ENCODE measurements at regions not wholly inside any gene's neighbourhood (a gene's known extent, or its start where the extent isn't known, plus 50 kb on each side); places are given as distances from the start of the nearest gene placed in this dataset.

- no peak for DNase-seq
These were observed 219.5 kb upstream of the TMEM132C start for GRCh38 chr12:128047266-128048060.

GRCh38 chr12:128052331-128052730 is 214.6 kb upstream of the TMEM132C start:
- DNase-seq = no peak

GRCh38 chr12:128052777-128053176 is 214.2 kb upstream of the TMEM132C start:
- no peak for DNase-seq

- DNase-seq = no peak
These were observed 211.4 kb upstream of the TMEM132C start for GRCh38 chr12:128055567-128055966.

- DNase-seq = no peak
These were observed 210.7 kb upstream of the TMEM132C start for GRCh38 chr12:128056136-128056801.

- DNase-seq = no peak
These were observed 209.4 kb upstream of the TMEM132C start for GRCh38 chr12:128057586-128057985.

GRCh38 chr12:128059621-128060370 is 207.2 kb upstream of the TMEM132C start:
- DNase-seq = no peak

GRCh38 chr12:128068211-128068610 is 198.8 kb upstream of the TMEM132C start:
- DNase-seq = no peak

- DNase-seq = peak; percentile 38
These were observed 197.5 kb upstream of the TMEM132C start for GRCh38 chr12:128069359-128069997.

GRCh38 chr12:128073937-128074336 is 193.0 kb upstream of the TMEM132C start:
- DNase-seq = no peak

- no peak for DNase-seq
These were observed 191.6 kb upstream of the TMEM132C start for GRCh38 chr12:128075332-128075731.

- DNase-seq = no peak
These were observed 190.8 kb upstream of the TMEM132C start for GRCh38 chr12:128076188-128076587.

- DNase-seq = no peak
These were observed 189.6 kb upstream of the TMEM132C start for GRCh38 chr12:128077211-128077916.

GRCh38 chr12:128077917-128078298 is 189.1 kb upstream of the TMEM132C start:
- no peak for DNase-seq

- no peak for DNase-seq
These were observed 188.5 kb upstream of the TMEM132C start for GRCh38 chr12:128078301-128078971.

- DNase-seq = no peak
These were observed 187.5 kb upstream of the TMEM132C start for GRCh38 chr12:128079446-128079845.

- no peak for DNase-seq
These were observed 183.7 kb upstream of the TMEM132C start for GRCh38 chr12:128083132-128083729.

- no peak for DNase-seq
These were observed 178.0 kb upstream of the TMEM132C start for GRCh38 chr12:128088926-128089325.

GRCh38 chr12:128089961-128090360 is 177.0 kb upstream of the TMEM132C start:
- no peak for DNase-seq

GRCh38 chr12:128091101-128091720 is 175.8 kb upstream of the TMEM132C start:
- no peak for DNase-seq

All from left kidney (tissue), 1 donor.